Glomerular visceral epithelial cell (primary cell): ENCODE measurements at regions not wholly inside any gene's neighbourhood (a gene's known extent, or its start where the extent isn't known, plus 50 kb on each side); places are given as distances from the start of the nearest gene placed in this dataset.
"Not testable (repeated sequence)": the region's sequence is repeated elsewhere in the genome, so short reads cannot be mapped to it uniquely, and the experiment has no call there.

Experiments
- DNase-seq: peaks from one replicate; pipeline ENCODE4 v3.0.0-alpha.2; 2016; ENCODE audit errors: extremely low spot score

- no peak for DNase-seq
Measured at GRCh38 chr6:78231002-78231401, 578.2 kb downstream of the MEI4 start.

DNA sequence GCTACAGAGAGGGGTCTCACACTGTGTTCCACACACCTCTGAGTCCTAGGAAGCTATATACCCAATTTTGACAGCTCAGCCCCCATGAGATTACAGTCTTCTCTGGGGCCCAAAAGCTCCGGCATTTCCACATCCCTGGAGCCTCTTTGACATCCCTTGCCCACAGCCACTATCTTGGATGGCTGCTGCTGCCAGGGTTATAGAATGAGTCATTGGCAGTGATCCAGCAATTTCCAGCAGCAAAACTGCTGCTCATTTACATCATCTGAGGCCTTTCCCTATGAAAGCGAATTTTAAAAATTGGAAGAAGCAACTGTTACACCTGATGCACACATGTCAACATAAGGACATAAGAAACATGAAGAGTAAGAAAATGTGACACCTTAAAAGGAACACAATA lies 590.7 kb downstream of the MEI4 start:
- DNase-seq: peak; percentile 68

GRCh38 chr6:78251931-78252330 lies 599.1 kb downstream of the MEI4 start:
- DNase-seq: no peak

DNA sequence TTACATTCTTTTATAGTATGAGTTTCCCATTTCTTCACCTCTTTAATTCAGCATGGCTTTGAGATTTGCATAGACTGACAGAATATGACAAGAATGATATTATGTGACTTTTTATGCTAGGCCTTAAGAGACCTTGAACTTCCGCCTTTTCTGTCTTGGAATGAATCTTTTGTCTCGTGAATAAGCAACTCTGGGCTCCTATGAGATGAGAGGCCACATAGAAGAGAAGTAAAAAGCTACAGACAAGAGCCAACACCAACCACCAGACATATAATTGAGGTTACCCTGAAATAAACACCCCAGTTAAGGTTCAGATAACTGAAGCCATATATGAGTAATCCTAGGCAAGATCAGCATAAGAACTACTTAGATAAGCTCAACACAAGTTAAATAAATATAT lies 600.8 kb downstream of the MEI4 start:
- DNase-seq: no peak

GRCh38 chr6:78259935-78260334 lies 607.1 kb downstream of the MEI4 start:
- no peak for DNase-seq

GRCh38 chr6:78260427-78260826 lies 606.9 kb upstream of the IRAK1BP1 start:
- not testable (repeated sequence) for DNase-seq

- DNase-seq: no peak
Measured at GRCh38 chr6:78268591-78269452, 598.5 kb upstream of the IRAK1BP1 start.

GRCh38 chr6:78300885-78301284 lies 566.5 kb upstream of the IRAK1BP1 start:
- peak; percentile 4 for DNase-seq

GRCh38 chr6:78302411-78302810 lies 564.9 kb upstream of the IRAK1BP1 start:
- DNase-seq: no peak

- DNase-seq: peak; percentile 4
Measured at GRCh38 chr6:78308025-78308424, 559.3 kb upstream of the IRAK1BP1 start.

DNA sequence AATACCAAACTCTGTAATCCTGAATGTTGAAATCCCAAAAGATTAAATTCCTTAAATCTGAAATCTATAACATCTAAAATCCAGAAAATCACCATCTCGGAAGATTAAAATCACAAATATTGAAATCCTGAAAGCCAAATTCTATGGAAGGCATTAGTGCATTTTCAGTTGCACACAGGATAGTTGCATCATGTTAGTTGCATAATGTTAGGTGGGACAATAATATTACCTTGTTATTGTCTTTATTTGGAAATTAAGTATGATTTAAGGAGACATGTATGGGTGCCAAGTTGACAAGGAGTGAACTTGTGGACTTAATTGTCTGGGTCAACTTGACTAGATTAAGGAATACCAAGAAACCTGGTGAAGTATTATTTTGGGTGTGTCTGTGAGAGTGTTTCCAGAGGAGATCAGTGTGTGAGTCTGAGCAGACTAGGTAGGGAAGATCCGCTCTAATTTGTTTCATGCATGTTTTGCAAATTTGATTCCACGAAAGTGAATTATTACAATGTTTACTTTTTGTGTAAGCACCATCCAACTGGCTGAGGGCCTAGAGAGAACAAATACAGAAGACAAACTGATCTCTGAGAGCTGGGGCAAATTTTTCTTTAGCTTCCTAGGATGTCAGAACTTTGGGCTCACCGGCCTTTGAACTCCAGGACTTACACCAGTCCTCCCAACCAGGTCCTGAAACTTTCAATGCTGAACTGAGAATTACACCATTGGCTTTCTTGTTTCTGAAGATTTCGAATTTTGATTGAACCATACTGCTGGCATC lies 545.1 kb upstream of the IRAK1BP1 start:
- no peak for DNase-seq

DNA sequence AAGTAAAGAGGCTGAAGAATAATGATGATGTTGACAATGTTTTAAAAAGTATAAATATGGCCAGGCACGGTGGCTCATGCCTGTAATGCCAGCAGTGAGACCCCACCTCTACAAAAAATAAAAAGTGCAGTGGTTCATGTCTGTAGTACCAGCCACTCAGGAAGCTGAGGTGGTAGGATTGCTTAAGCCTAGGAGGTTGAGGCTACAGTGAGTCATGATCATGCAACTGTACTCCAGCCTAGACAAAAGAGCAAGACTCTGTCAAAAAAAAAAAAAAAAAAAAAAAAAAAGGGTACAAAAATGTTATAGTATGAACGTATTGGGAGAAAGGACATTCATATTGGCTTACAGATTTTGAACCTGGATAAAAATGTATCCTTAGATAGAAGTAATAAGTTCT lies 543.1 kb upstream of the IRAK1BP1 start:
- peak; percentile 7 for DNase-seq

DNA sequence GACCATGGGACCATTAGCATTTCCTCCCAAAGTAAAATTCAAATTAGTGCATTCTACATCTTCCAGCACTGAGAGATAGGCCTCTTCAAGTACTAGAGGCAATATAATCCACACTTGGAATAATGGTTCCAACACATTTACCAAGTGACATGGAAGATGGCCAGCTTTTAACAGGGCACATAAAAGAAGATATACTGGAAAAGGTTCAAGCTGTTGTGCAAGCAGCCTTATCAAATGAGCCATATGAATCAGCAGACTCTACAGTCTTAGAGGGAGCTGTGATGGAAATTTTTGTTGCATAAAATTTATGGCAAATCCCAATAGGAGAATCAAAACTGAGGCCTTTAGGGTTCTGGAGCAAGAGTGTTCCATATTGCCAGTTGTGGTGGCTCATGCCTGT lies 526.6 kb upstream of the IRAK1BP1 start:
- no peak for DNase-seq

- no peak for DNase-seq
Measured at GRCh38 chr6:78345882-78346281, 521.5 kb upstream of the IRAK1BP1 start.

DNA sequence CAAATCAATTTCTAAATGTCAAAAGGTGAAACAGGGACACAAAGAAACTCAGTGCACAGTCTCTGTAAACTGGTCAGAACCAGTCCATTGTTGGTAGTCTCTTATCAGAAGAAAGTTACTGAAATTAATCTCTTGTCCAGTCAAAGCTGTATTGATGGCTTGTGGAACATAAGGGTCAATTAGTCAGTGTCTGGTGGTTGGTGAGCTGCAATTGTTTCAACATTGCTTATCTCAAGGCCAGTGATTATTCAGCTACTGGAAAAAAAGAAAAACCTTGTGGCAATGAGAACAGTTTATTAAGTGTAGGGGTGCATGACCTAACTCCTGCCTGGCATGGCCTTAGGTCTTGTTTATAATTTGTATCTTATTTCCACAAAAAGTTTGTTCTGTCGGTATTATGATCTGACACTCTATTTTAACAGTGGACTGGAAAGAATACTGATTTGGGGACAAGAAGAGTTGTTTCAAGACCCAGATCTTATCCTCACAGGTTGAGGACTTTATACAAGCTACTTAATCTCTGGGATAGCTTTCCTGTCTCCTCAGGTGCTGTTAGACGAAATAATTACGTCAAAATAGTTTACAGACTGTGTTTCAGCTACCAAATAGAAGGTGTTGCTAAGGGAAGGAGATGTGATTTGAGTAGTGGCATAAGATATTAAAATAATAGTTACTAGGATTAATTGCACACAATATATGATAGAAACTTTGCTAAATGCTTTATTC lies 520.0 kb upstream of the IRAK1BP1 start:
- no peak for DNase-seq

DNA sequence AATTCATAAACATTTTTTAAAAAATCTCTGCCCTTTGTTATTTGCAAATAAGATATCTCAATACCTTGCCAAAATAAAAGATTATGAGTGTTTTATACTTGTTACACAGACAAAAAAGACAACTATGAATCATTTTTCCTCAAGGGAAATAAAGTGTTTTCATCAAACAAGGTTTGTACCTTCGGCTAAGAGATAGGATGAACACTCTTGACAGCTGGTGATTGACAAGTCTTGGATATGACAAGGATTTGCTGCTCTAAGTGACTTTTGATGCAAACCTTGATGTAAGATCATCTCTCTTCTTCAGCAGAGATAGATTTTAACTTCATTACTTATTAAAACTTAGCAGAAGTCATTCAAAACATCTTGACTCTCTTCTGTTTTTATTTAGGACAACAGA lies 514.3 kb upstream of the IRAK1BP1 start:
- no peak for DNase-seq

- no peak for DNase-seq
Measured at GRCh38 chr6:78363688-78364087, 503.7 kb upstream of the IRAK1BP1 start.

DNA sequence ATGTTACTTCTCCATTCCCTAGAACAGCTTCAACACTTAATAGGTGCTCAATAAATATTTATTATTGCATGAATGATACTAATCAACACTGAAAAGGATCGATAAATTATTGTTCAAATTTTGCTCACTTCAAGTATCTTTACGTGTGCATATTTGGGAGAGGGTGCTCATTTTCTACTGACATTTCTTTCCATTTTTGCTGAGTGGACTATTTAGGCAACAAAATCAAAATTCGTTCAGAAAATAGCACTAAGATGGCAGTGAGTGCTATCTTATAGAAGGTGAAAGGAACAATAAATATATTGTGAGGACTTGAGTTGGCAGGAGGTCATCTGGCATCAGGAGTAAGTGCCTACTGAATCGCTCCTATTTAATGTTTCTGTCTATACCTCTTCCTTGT lies 501.9 kb upstream of the IRAK1BP1 start:
- DNase-seq: no peak

DNA sequence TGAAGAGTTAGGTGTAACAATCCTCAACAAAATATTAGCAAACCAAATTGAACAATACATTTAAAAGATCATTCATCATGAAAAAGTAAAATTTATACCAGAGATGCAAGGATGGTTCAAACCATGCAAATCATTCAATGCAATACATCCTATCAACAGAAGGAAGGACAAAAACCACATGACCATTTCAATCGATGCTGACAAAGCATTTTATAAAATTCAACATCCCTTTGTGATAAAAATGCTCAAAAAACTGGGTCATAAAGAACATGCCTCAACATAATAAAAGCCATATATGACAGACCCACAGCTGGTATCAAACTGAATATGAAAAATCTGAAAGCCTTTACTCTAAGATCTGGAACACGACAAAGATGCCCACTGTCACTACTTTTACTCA lies 490.3 kb upstream of the IRAK1BP1 start:
- DNase-seq: no peak

GRCh38 chr6:78379982-78380381 lies 487.4 kb upstream of the IRAK1BP1 start:
- DNase-seq: no peak

GRCh38 chr6:78380541-78380940 lies 486.8 kb upstream of the IRAK1BP1 start:
- no peak for DNase-seq

- DNase-seq: no peak
Measured at GRCh38 chr6:78383968-78384367, 483.4 kb upstream of the IRAK1BP1 start.
